HL-60 (cell line): ENCODE measurements at regions not wholly inside any gene's neighbourhood (a gene's known extent, or its start where the extent isn't known, plus 50 kb on each side); places are given as distances from the start of the nearest gene placed in this dataset.

Experiments used
- DNase-seq, 2 experiments: peaks; one replicate each; pipeline ENCODE4 v3.0.0-alpha.2; 2010 to 2020; ENCODE audit warnings: low read depth in 1 of 2, low spot score in 1 of 2
- H3K27ac ChIP-seq: fragments of 250-450 bp; sonication (Bioruptor Pico); replicated peaks from 2 replicates; pipeline ENCODE4 v1.5.1; 2020; ENCODE audit warnings: mild to moderate bottlenecking, moderate library complexity
- H3K27me3 ChIP-seq: fragments of 250-450 bp; sonication (Bioruptor Pico); 2 replicates; pipeline ENCODE4 v1.5.1; 2021; ENCODE audit warnings: mild to moderate bottlenecking, moderate library complexity; ENCODE audit not compliant: insufficient read depth, poor library complexity, severe bottlenecking
- H3K4me3 ChIP-seq: replicated peaks from 2 replicates; pipeline ENCODE4 v1.5.1; 2011; ENCODE audit warnings: mild to moderate bottlenecking, control low read depth, low read length; ENCODE audit not compliant: insufficient read depth
- GABPA ChIP-seq: IDR thresholded peaks from 2 replicates; pipeline ENCODE4 v1.6.1; 2012; ENCODE audit warnings: low read depth
- POLR2AphosphoS5 ChIP-seq: IDR thresholded peaks from 2 replicates; pipeline ENCODE4 v1.6.1; 2012; ENCODE audit warnings: low read depth
- SPI1 ChIP-seq: IDR thresholded peaks from 2 replicates; pipeline ENCODE4 v1.6.1; 2012; ENCODE audit warnings: low read depth, mild to moderate bottlenecking, borderline replicate concordance
- TF ChIP-seq, protein P1 (sequence below): IDR thresholded peaks from 2 replicates; pipeline ENCODE4 v1.6.1; 2012; ENCODE audit warnings: low read depth; ENCODE audit not compliant: insufficient replicate concordance
- TF ChIP-seq, protein P2 (sequence below): IDR thresholded peaks from one replicate; pipeline ENCODE4 v1.5.1; 2011; ENCODE audit warnings: low read length, control low read depth, inconsistent platforms; ENCODE audit not compliant: insufficient read depth

DNA sequence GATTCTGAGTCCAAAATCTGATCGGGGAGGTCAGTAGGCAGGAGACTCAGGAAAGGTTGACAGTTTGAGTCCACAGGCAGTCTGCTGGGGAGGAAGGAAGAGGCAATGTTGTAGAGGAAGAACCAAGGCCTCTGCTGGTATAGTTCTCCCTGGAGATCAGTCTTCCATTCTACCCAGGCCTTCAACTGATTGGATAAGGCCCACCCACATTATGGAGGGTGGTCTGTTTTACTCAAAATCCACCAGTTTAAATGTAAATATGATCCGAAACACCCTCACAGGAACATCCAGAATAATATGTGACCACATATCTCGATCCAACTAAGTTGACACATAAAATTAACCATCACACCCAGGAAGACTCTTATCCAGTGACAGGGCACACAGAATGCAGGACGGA is 425.3 kb upstream of the ZMIZ1 start:
- H3K27me3 ChIP-seq = no peaks in the 10 kb centered on the region
- no peak overlapping the region for H3K27ac ChIP-seq
- no peak for DNase-seq
- H3K4me3 ChIP-seq = no peak overlapping the region
- TF ChIP-seq, protein P1, sequence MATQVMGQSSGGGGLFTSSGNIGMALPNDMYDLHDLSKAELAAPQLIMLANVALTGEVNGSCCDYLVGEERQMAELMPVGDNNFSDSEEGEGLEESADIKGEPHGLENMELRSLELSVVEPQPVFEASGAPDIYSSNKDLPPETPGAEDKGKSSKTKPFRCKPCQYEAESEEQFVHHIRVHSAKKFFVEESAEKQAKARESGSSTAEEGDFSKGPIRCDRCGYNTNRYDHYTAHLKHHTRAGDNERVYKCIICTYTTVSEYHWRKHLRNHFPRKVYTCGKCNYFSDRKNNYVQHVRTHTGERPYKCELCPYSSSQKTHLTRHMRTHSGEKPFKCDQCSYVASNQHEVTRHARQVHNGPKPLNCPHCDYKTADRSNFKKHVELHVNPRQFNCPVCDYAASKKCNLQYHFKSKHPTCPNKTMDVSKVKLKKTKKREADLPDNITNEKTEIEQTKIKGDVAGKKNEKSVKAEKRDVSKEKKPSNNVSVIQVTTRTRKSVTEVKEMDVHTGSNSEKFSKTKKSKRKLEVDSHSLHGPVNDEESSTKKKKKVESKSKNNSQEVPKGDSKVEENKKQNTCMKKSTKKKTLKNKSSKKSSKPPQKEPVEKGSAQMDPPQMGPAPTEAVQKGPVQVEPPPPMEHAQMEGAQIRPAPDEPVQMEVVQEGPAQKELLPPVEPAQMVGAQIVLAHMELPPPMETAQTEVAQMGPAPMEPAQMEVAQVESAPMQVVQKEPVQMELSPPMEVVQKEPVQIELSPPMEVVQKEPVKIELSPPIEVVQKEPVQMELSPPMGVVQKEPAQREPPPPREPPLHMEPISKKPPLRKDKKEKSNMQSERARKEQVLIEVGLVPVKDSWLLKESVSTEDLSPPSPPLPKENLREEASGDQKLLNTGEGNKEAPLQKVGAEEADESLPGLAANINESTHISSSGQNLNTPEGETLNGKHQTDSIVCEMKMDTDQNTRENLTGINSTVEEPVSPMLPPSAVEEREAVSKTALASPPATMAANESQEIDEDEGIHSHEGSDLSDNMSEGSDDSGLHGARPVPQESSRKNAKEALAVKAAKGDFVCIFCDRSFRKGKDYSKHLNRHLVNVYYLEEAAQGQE = no peak
- no peak for TF ChIP-seq GABPA
- TF ChIP-seq, protein P2, sequence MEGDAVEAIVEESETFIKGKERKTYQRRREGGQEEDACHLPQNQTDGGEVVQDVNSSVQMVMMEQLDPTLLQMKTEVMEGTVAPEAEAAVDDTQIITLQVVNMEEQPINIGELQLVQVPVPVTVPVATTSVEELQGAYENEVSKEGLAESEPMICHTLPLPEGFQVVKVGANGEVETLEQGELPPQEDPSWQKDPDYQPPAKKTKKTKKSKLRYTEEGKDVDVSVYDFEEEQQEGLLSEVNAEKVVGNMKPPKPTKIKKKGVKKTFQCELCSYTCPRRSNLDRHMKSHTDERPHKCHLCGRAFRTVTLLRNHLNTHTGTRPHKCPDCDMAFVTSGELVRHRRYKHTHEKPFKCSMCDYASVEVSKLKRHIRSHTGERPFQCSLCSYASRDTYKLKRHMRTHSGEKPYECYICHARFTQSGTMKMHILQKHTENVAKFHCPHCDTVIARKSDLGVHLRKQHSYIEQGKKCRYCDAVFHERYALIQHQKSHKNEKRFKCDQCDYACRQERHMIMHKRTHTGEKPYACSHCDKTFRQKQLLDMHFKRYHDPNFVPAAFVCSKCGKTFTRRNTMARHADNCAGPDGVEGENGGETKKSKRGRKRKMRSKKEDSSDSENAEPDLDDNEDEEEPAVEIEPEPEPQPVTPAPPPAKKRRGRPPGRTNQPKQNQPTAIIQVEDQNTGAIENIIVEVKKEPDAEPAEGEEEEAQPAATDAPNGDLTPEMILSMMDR = no peak
- TF ChIP-seq POLR2AphosphoS5 = no peak
- TF ChIP-seq SPI1 = no peak

DNA sequence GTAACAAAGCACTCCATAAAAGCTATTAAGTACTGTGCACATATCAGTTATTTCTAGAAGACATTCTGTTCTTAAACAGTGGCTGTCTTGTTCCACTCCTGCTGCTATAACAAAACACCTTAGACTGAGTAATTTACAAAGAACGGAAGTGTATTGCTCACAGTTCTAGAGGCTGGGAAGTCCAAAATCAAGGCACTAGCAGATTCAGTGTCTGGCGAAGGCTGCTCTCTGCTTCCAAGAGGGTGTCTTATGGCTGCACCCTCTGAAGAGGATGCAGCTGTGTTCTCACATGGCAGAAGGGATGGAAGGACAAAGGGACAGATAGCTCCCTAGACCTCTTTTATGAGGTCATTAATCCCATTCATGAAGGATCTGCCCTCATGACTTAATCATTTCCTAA is 424.2 kb upstream of the ZMIZ1 start:
- no peak overlapping the region for H3K27ac ChIP-seq
- H3K27me3 ChIP-seq = no peaks in the 10 kb centered on the region
- TF ChIP-seq POLR2AphosphoS5 = no peak
- TF ChIP-seq SPI1 = no peak
- no peak for TF ChIP-seq GABPA
- TF ChIP-seq, protein P1 = no peak
- TF ChIP-seq, protein P2 = no peak
- no peak overlapping the region for H3K4me3 ChIP-seq
- DNase-seq = no peak

DNA sequence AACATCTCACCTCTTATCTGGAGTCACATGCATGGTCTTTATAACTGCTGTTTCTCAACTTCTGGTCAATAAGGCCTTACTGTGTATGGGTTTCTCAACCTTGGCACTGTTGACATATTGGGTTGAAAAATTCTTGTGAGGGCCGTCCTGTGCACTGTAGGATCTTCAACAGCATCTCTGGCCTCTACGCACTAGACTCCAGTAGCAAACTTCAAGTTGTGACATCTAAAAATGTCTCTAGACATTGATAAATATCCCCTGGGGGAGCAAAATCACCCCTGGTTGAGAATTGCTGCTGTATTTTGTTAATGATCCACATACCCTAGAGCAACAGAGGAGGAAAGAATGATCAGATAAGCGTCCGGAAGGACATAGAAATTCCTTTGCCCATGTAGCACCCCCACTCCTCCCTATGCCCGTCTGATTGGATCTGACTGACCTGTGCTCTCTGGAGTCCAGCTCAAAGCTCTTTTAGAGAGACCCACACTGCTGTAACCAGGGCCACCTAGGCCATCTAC is 423.5 kb upstream of the ZMIZ1 start:
- no peaks in the 10 kb centered on the region for H3K27me3 ChIP-seq
- no peak for DNase-seq
- no peak overlapping the region for H3K27ac ChIP-seq
- TF ChIP-seq, protein P1 = no peak
- TF ChIP-seq POLR2AphosphoS5 (no peak), SPI1 (no peak), GABPA (no peak)
- TF ChIP-seq, protein P2 = no peak
- no peak overlapping the region for H3K4me3 ChIP-seq
